Peyer's patch (tissue), 4 donors: ENCODE measurements at regions not wholly inside any gene's neighbourhood (a gene's known extent, or its start where the extent isn't known, plus 50 kb on each side); places are given as distances from the start of the nearest gene placed in this dataset.

Source experiments
- DNase-seq, 3 donors: peaks; one replicate each; pipeline ENCODE4 v3.0.0-alpha.2; 2017 to 2019
- H3K27ac ChIP-seq, 4 donors: fragments of 200-600 bp; sonication (generic); one replicate each; pipeline ENCODE4 v1.5.1; 2016 to 2019
- H3K27me3 ChIP-seq, 2 donors: fragments of 200-600 bp; sonication (generic); one replicate each; pipeline ENCODE4 v1.5.1; 2019
- H3K36me3 ChIP-seq, 3 donors: fragments of 200-600 bp; sonication (generic); one replicate each; pipeline ENCODE4 v1.5.1; 2016 to 2019
- H3K4me1 ChIP-seq, 4 donors: fragments of 200-600 bp; sonication (generic); one replicate each; pipeline ENCODE4 v1.5.1; 2016 to 2019
- H3K4me3 ChIP-seq, 4 donors: fragments of 200-600 bp; sonication (generic); 1 replicate in 3 of 4; 2 replicates in 1 of 4; pipeline ENCODE4 v1.5.1; 2016 to 2019; ENCODE audit warnings: mild to moderate bottlenecking in 1 of 4
- H3K9me3 ChIP-seq, 4 donors: fragments of 200-600 bp; sonication (generic); one replicate each; pipeline ENCODE4 v1.5.1; 2016 to 2019; ENCODE audit warnings: mild to moderate bottlenecking in 1 of 4
- CTCF ChIP-seq, 6 experiments: fragments of 450-650 bp in 4 of 6; fragments of 200-600 bp in 2 of 6; sonication (generic) in 1 of 6; IDR thresholded peaks; one replicate each; pipeline ENCODE4 v1.5.1; 2017 to 2019; ENCODE audit warnings: antibody characterized with exemption in 6 of 6, mild to moderate bottlenecking in 3 of 6, moderate library complexity in 1 of 6
- POLR2A ChIP-seq, 2 donors: fragments of 450-650 bp; IDR thresholded peaks; one replicate each; pipeline ENCODE4 v1.5.1; 2017; ENCODE audit warnings: antibody characterized with exemption in 2 of 2, mild to moderate bottlenecking in 2 of 2, moderate library complexity in 2 of 2

GRCh38 chr2:185318271-185318724 lies 420.3 kb upstream of the FSIP2 start:
- no peaks in the 10 kb centered on the region for H3K27me3 ChIP-seq
- H3K4me1 ChIP-seq: no peaks in the 10 kb centered on the region
- no peak for DNase-seq
- H3K9me3 ChIP-seq: no peaks in the 10 kb centered on the region
- no peaks in the 10 kb centered on the region for H3K36me3 ChIP-seq
- TF ChIP-seq CTCF (IDR thresholded peaks at IDR 0.05) (no peak), POLR2A (IDR thresholded peaks at IDR 0.05) (no peak)
- H3K4me3 ChIP-seq: no peak overlapping the region
- H3K27ac ChIP-seq: no peak overlapping the region

- Histone ChIP-seq H3K9me3 (no peaks in the 10 kb centered on the region), H3K36me3 (no peaks in the 10 kb centered on the region), H3K4me3 (no peak overlapping the region), H3K27me3 (no peaks in the 10 kb centered on the region), H3K27ac (no peak overlapping the region), H3K4me1 (no peaks in the 10 kb centered on the region)
- no peak for TF ChIP-seq POLR2A (IDR thresholded peaks at IDR 0.05)
- no peak for TF ChIP-seq CTCF (IDR thresholded peaks at IDR 0.05)
- DNase-seq: no peak
Measured at GRCh38 chr2:185335879-185336278, 402.7 kb upstream of the FSIP2 start.

GRCh38 chr2:185337033-185337432 lies 401.6 kb upstream of the FSIP2 start:
- no peaks in the 10 kb centered on the region for H3K36me3 ChIP-seq
- H3K27me3 ChIP-seq: no peaks in the 10 kb centered on the region
- H3K9me3 ChIP-seq: no peaks in the 10 kb centered on the region
- H3K27ac ChIP-seq: no peak overlapping the region
- no peak overlapping the region for H3K4me3 ChIP-seq
- no peaks in the 10 kb centered on the region for H3K4me1 ChIP-seq
- TF ChIP-seq POLR2A (IDR thresholded peaks at IDR 0.05) (no peak), CTCF (IDR thresholded peaks at IDR 0.05) (no peak)
- DNase-seq: no peak

GRCh38 chr2:185338104-185338503 lies 400.5 kb upstream of the FSIP2 start:
- DNase-seq: no peak
- TF ChIP-seq CTCF (IDR thresholded peaks at IDR 0.05) (no peak), POLR2A (IDR thresholded peaks at IDR 0.05) (no peak)
- Histone ChIP-seq H3K27me3 (no peaks in the 10 kb centered on the region), H3K9me3 (no peaks in the 10 kb centered on the region), H3K4me1 (no peaks in the 10 kb centered on the region), H3K36me3 (no peaks in the 10 kb centered on the region), H3K27ac (no peak overlapping the region), H3K4me3 (no peak overlapping the region)

- Histone ChIP-seq H3K27ac (no peak overlapping the region), H3K4me3 (no peak overlapping the region), H3K4me1 (no peaks in the 10 kb centered on the region), H3K36me3 (no peaks in the 10 kb centered on the region), H3K27me3 (no peaks in the 10 kb centered on the region), H3K9me3 (no peaks in the 10 kb centered on the region)
- no peak for TF ChIP-seq CTCF (IDR thresholded peaks at IDR 0.05)
- TF ChIP-seq POLR2A (IDR thresholded peaks at IDR 0.05): no peak
- no peak for DNase-seq
Measured at GRCh38 chr2:185347445-185347844, 391.2 kb upstream of the FSIP2 start.

- no peak overlapping the region for H3K27ac ChIP-seq
- no peaks in the 10 kb centered on the region for H3K4me1 ChIP-seq
- H3K36me3 ChIP-seq: no peaks in the 10 kb centered on the region
- no peak overlapping the region for H3K4me3 ChIP-seq
- no peaks in the 10 kb centered on the region for H3K9me3 ChIP-seq
- H3K27me3 ChIP-seq: no peaks in the 10 kb centered on the region
- no peak for DNase-seq
- TF ChIP-seq POLR2A (IDR thresholded peaks at IDR 0.05) (no peak), CTCF (IDR thresholded peaks at IDR 0.05) (no peak)
Measured at GRCh38 chr2:185360776-185361175, 377.8 kb upstream of the FSIP2 start.
